Activated CD8-positive, alpha-beta T cell treated with anti-CD3 and anti-CD28 coated beads for 36 hours (primary cell): ENCODE measurements at regions not wholly inside any gene's neighbourhood (a gene's known extent, or its start where the extent isn't known, plus 50 kb on each side); places are given as distances from the start of the nearest gene placed in this dataset.

Experiments used
- ATAC-seq: fragments of 200-7000 bp; cut with Tn5 transposase; one replicate; pipeline ENCODE4 v1.10.0; 2021; ENCODE audit warnings: mild to moderate bottlenecking, moderate library complexity
- CTCF ChIA-PET: fragments of 350-600 bp; sonication (Branson Sonifier 250); formaldehyde crosslinking; loops from one replicate; lab custom pipeline; 2021; ENCODE audit warnings: antibody characterized with exemption; lab: Charles Lee
- POLR2A ChIA-PET: fragments of 350-600 bp; sonication (Branson Sonifier 250); formaldehyde crosslinking; loops from one replicate; lab custom pipeline; 2021; ENCODE audit warnings: antibody characterized with exemption; lab: Charles Lee
- DNase-seq: peaks from one replicate; pipeline ENCODE4 v3.0.0-alpha.2; 2020
- H3K27ac Mint-ChIP-seq: one replicate; pipeline ENCODE4 v1.8.0; 2021; ENCODE audit warnings: mild to moderate bottlenecking, mixed read lengths
- H3K27me3 Mint-ChIP-seq: one replicate; pipeline ENCODE4 v1.8.0; 2021; ENCODE audit warnings: mixed read lengths
- H3K36me3 Mint-ChIP-seq: one replicate; pipeline ENCODE4 v1.8.0; 2021; ENCODE audit warnings: low read depth, mixed read lengths
- H3K4me1 Mint-ChIP-seq: one replicate; pipeline ENCODE4 v1.8.0; 2021; ENCODE audit warnings: low read depth, mixed read lengths
- H3K4me3 Mint-ChIP-seq: one replicate; pipeline ENCODE4 v1.8.0; 2021; ENCODE audit warnings: mild to moderate bottlenecking, moderate library complexity, mixed read lengths
- H3K9me3 Mint-ChIP-seq: one replicate; pipeline ENCODE4 v1.8.0; 2021; ENCODE audit warnings: mixed read lengths
- CTCF ChIP-seq: fragments of 200-600 bp; IDR thresholded peaks from one replicate; pipeline ENCODE4 v1.8.0; 2022; ENCODE audit warnings: antibody characterized with exemption, mild to moderate bottlenecking
- intact Hi-C: fragments of 100-400 bp; cut with micrococcal nuclease; formaldehyde crosslinking; loops from one replicate; pipeline ENCODE4 v1.10.0; 2022

GRCh38 chr18:75805265-75805664, 377.8 kb upstream of the SMIM21 start:
- no peak for TF ChIP-seq CTCF
- DNase-seq (no peak), ATAC-seq (no peak)
- H3K27ac Mint-ChIP-seq = no peak overlapping the region
- H3K4me3 Mint-ChIP-seq = no peak overlapping the region
- ChIA-PET CTCF (no interaction called here), POLR2A (no interaction called here)
- no peaks in the 10 kb centered on the region for H3K4me1 Mint-ChIP-seq
- H3K36me3 Mint-ChIP-seq = no peaks in the 10 kb centered on the region
- peaks cover 13% of the 10 kb centered on the region for H3K27me3 Mint-ChIP-seq
- intact Hi-C loops = no loop called here
- H3K9me3 Mint-ChIP-seq = no peaks in the 10 kb centered on the region

- ATAC-seq (no peak), DNase-seq (no peak)
- ChIA-PET CTCF (interaction anchor here (1.1 kb wide), 1 partner anchor 19 kb away, joined by 3 read pairs; no protein-coding TSS in a partner anchor), POLR2A (no interaction called here)
- Mint-ChIP-seq H3K4me1 (no peaks in the 10 kb centered on the region), H3K27me3 (peaks cover 6% of the 10 kb centered on the region), H3K36me3 (no peaks in the 10 kb centered on the region), H3K9me3 (no peaks in the 10 kb centered on the region), H3K4me3 (no peak overlapping the region), H3K27ac (no peak overlapping the region)
- no peak for TF ChIP-seq CTCF
- intact Hi-C loops = no loop called here
Observed at GRCh38 chr18:75802681-75803080, 375.2 kb upstream of the SMIM21 start.

- Mint-ChIP-seq H3K4me1 (no peaks in the 10 kb centered on the region), H3K36me3 (no peaks in the 10 kb centered on the region), H3K27ac (no peak overlapping the region), H3K4me3 (no peak overlapping the region), H3K27me3 (peaks cover 7% of the 10 kb centered on the region), H3K9me3 (no peaks in the 10 kb centered on the region)
- DNase-seq = no peak
- intact Hi-C loops = no loop called here
- ATAC-seq = no peak
- POLR2A ChIA-PET = no interaction called here
- no peak for TF ChIP-seq CTCF
- CTCF ChIA-PET = no interaction called here
Observed at GRCh38 chr18:75801178-75801577, 373.7 kb upstream of the SMIM21 start.

- ATAC-seq (no peak), DNase-seq (no peak)
- H3K4me3 Mint-ChIP-seq = no peak overlapping the region
- H3K27ac Mint-ChIP-seq = no peak overlapping the region
- H3K36me3 Mint-ChIP-seq = no peaks in the 10 kb centered on the region
- H3K27me3 Mint-ChIP-seq = peaks cover 7% of the 10 kb centered on the region
- no peaks in the 10 kb centered on the region for H3K4me1 Mint-ChIP-seq
- intact Hi-C loops = no loop called here
- ChIA-PET CTCF (no interaction called here), POLR2A (no interaction called here)
- no peak for TF ChIP-seq CTCF
- H3K9me3 Mint-ChIP-seq = no peaks in the 10 kb centered on the region
Observed at GRCh38 chr18:75800331-75800648, 372.8 kb upstream of the SMIM21 start.

GRCh38 chr18:75799449-75800330, 372.2 kb upstream of the SMIM21 start:
- no peak overlapping the region for H3K27ac Mint-ChIP-seq
- ATAC-seq = no peak
- ChIA-PET POLR2A (no interaction called here), CTCF (no interaction called here)
- H3K36me3 Mint-ChIP-seq = no peaks in the 10 kb centered on the region
- H3K9me3 Mint-ChIP-seq = no peaks in the 10 kb centered on the region
- H3K4me3 Mint-ChIP-seq = no peak overlapping the region
- no peak for TF ChIP-seq CTCF
- H3K27me3 Mint-ChIP-seq = peaks cover 7% of the 10 kb centered on the region
- H3K4me1 Mint-ChIP-seq = no peaks in the 10 kb centered on the region
- no peak for DNase-seq
- intact Hi-C loops = no loop called here
